ENCODE measurements at regions not wholly inside any gene's neighbourhood (a gene's known extent, or its start where the extent isn't known, plus 50 kb on each side); places are given as distances from the start of the nearest gene placed in this dataset.
"Not testable (repeated sequence)": the region's sequence is repeated elsewhere in the genome, so short reads cannot be mapped to it uniquely, and the experiment has no call there.

GRCh38 chr7:12013983-12014382, 182.0 kb upstream of the THSD7A start:
- no peak overlapping the region for H3K4me3 ChIP-seq
- DNase-seq, result no peak
- H3K27ac ChIP-seq, result no peak overlapping the region
- intact Hi-C loops (cut with DNase I; ENCODE audit: low total_unique reads), result no loop called here
- H3K9me3 ChIP-seq, result no peaks in the 10 kb centered on the region
- no peaks in the 10 kb centered on the region for H3K36me3 ChIP-seq
- H3K4me1 ChIP-seq, result no peaks in the 10 kb centered on the region
- TF ChIP-seq EP300 (IDR thresholded peaks at IDR 0.05), result no peak
- no peak for TF ChIP-seq POLR2A (IDR thresholded peaks at IDR 0.05)
- TF ChIP-seq POLR2AphosphoS5 (IDR thresholded peaks at IDR 0.05), result no peak
- no peak for TF ChIP-seq CTCF (IDR thresholded peaks at IDR 0.05)
- WGBS, 5 donors, result 81 to 95% (median 86%) methylated on average over 1 of the region's 1 CpG
- no peaks in the 10 kb centered on the region for H3K27me3 ChIP-seq

GRCh38 chr7:12016439-12016838, 184.4 kb upstream of the THSD7A start:
- Histone ChIP-seq H3K27ac (no peak overlapping the region), H3K36me3 (no peaks in the 10 kb centered on the region), H3K9me3 (no peaks in the 10 kb centered on the region), H3K27me3 (no peaks in the 10 kb centered on the region), H3K4me3 (no peak overlapping the region), H3K4me1 (no peaks in the 10 kb centered on the region)
- DNase-seq, result no peak
- intact Hi-C loops (cut with DNase I; ENCODE audit: low total_unique reads), result no loop called here
- WGBS, 5 donors, result 20 to 39% (median 25%) methylated on average over 1 of the region's 1 CpG
- TF ChIP-seq EP300 (IDR thresholded peaks at IDR 0.05) (no peak), CTCF (IDR thresholded peaks at IDR 0.05) (no peak), POLR2A (IDR thresholded peaks at IDR 0.05) (no peak), POLR2AphosphoS5 (IDR thresholded peaks at IDR 0.05) (no peak)

GRCh38 chr7:12017046-12017445, 185.0 kb upstream of the THSD7A start:
- no peak for DNase-seq
- no peaks in the 10 kb centered on the region for H3K36me3 ChIP-seq
- H3K4me1 ChIP-seq, result no peaks in the 10 kb centered on the region
- no peak overlapping the region for H3K27ac ChIP-seq
- WGBS, 5 donors, result 60 to 71% (median 68%) methylated on average over 1 of the region's 1 CpG
- H3K4me3 ChIP-seq, result no peak overlapping the region
- no peak for TF ChIP-seq CTCF (IDR thresholded peaks at IDR 0.05)
- no peak for TF ChIP-seq POLR2AphosphoS5 (IDR thresholded peaks at IDR 0.05)
- no peak for TF ChIP-seq EP300 (IDR thresholded peaks at IDR 0.05)
- H3K27me3 ChIP-seq, result no peaks in the 10 kb centered on the region
- intact Hi-C loops (cut with DNase I; ENCODE audit: low total_unique reads), result no loop called here
- H3K9me3 ChIP-seq, result no peaks in the 10 kb centered on the region

GRCh38 chr7:12022011-12022410, 189.1 kb upstream of the TMEM106B start:
- 58 to 74% (median 71%) methylated on average over 1 of the region's 1 CpG for WGBS, 5 donors
- H3K27ac ChIP-seq; DNase-seq; H3K27me3 ChIP-seq; intact Hi-C loops (cut with DNase I; ENCODE audit: low total_unique reads); H3K36me3 ChIP-seq; H3K9me3 ChIP-seq; H3K4me1 ChIP-seq; H3K4me3 ChIP-seq: not testable (repeated sequence)

GRCh38 chr7:12025246-12025645, 185.8 kb upstream of the TMEM106B start:
- intact Hi-C loops (cut with DNase I; ENCODE audit: low total_unique reads), result no loop called here
- Histone ChIP-seq H3K4me3 (no peak overlapping the region), H3K36me3 (no peaks in the 10 kb centered on the region), H3K4me1 (no peaks in the 10 kb centered on the region), H3K27ac (no peak overlapping the region), H3K27me3 (no peaks in the 10 kb centered on the region), H3K9me3 (no peaks in the 10 kb centered on the region)
- TF ChIP-seq CTCF (IDR thresholded peaks at IDR 0.05) (no peak), EP300 (IDR thresholded peaks at IDR 0.05) (no peak), POLR2AphosphoS5 (IDR thresholded peaks at IDR 0.05) (no peak), POLR2A (IDR thresholded peaks at IDR 0.05) (no peak)
- 59 to 88% (median 78%) methylated on average over 1 of the region's 1 CpG for WGBS, 5 donors
- no peak for DNase-seq

Data from stomach (tissue), 8 donors.